SK-N-SH treated with all-trans-retinoic acid at 6 μM for 48 hours (cell line): ENCODE measurements at regions not wholly inside any gene's neighbourhood (a gene's known extent, or its start where the extent isn't known, plus 50 kb on each side); places are given as distances from the start of the nearest gene placed in this dataset.

Experiments
- ATAC-seq: fragments of 200-7000 bp; cut with Tn5 transposase; 3 replicates; pipeline ENCODE4 v1.9.1; 2020; ENCODE audit warnings: mild to moderate bottlenecking, moderate library complexity
- ARNTL ChIP-seq: fragments of 450-650 bp; formaldehyde crosslinking; IDR thresholded peaks from 2 replicates; pipeline ENCODE4 v1.5.0; 2020; ENCODE audit warnings: low read depth, mild to moderate bottlenecking, moderate library complexity, borderline replicate concordance
- BACH2 ChIP-seq: fragments of 250-450 bp; sonication (Bioruptor Pico); IDR thresholded peaks from 2 replicates; pipeline ENCODE4 v1.9.0; 2021; ENCODE audit warnings: mild to moderate bottlenecking, borderline replicate concordance
- CREB5 ChIP-seq: fragments of 250-450 bp; sonication (Bioruptor Pico); IDR thresholded peaks from 2 replicates; pipeline ENCODE4 v1.5.1; 2020; ENCODE audit warnings: low read depth, mild to moderate bottlenecking, moderate library complexity
- CSDC2 ChIP-seq: fragments of 250-450 bp; sonication (Bioruptor Pico); IDR thresholded peaks from 2 replicates; pipeline ENCODE4 v1.5.0; 2020; ENCODE audit warnings: mild to moderate bottlenecking, moderate library complexity
- CSRNP3 ChIP-seq: fragments of 250-450 bp; sonication (Bioruptor Pico); IDR thresholded peaks from 2 replicates; pipeline ENCODE4 v1.5.1; 2021; ENCODE audit warnings: mild to moderate bottlenecking, moderate library complexity
- ESRRG ChIP-seq: fragments of 250-450 bp; sonication (Bioruptor Pico); IDR thresholded peaks from 2 replicates; pipeline ENCODE4 v1.6.1; 2021; ENCODE audit warnings: mild to moderate bottlenecking
- GLIS3 ChIP-seq: fragments of 250-450 bp; sonication (Bioruptor Pico); IDR thresholded peaks from 2 replicates; pipeline ENCODE4 v1.5.0; 2020; ENCODE audit warnings: mild to moderate bottlenecking, moderate library complexity
- ISL1 ChIP-seq: fragments of 250-450 bp; sonication (Bioruptor Pico); IDR thresholded peaks from 2 replicates; pipeline ENCODE4 v2.1.2; 2022; ENCODE audit warnings: mild to moderate bottlenecking, moderate library complexity
- OSR1 ChIP-seq: fragments of 250-450 bp; sonication (Bioruptor Pico); IDR thresholded peaks from 2 replicates; pipeline ENCODE4 v1.8.0; 2022; ENCODE audit warnings: moderate library complexity, mild to moderate bottlenecking, inconsistent platforms
- POU6F1 ChIP-seq: fragments of 250-450 bp; sonication (Bioruptor Pico); IDR thresholded peaks from 2 replicates; pipeline ENCODE4 v1.8.0; 2021; ENCODE audit warnings: low read depth, mild to moderate bottlenecking, moderate library complexity, borderline replicate concordance
- PPARA ChIP-seq: fragments of 250-450 bp; sonication (Bioruptor Pico); IDR thresholded peaks from 2 replicates; pipeline ENCODE4 v1.5.0; 2020; ENCODE audit warnings: mild to moderate bottlenecking, borderline replicate concordance
- RARB ChIP-seq: fragments of 250-450 bp; sonication (Bioruptor Pico); IDR thresholded peaks from 2 replicates; pipeline ENCODE4 v1.8.0; 2021; ENCODE audit warnings: mild to moderate bottlenecking, moderate library complexity
- SNAI2 ChIP-seq: fragments of 250-450 bp; sonication (Bioruptor Pico); IDR thresholded peaks from 2 replicates; pipeline ENCODE4 v1.5.0; 2020; ENCODE audit warnings: mild to moderate bottlenecking, moderate library complexity
- TCF4 ChIP-seq: fragments of 250-450 bp; sonication (Bioruptor Pico); IDR thresholded peaks from 2 replicates; pipeline ENCODE4 v1.8.0; 2021; ENCODE audit warnings: mild to moderate bottlenecking, moderate library complexity, borderline replicate concordance
- TOX ChIP-seq: fragments of 250-450 bp; sonication (Bioruptor Pico); IDR thresholded peaks from 2 replicates; pipeline ENCODE4 v1.8.0; 2021; ENCODE audit warnings: mild to moderate bottlenecking, moderate library complexity, borderline replicate concordance
- ZC3H10 ChIP-seq: fragments of 250-450 bp; sonication (Bioruptor Pico); IDR thresholded peaks from 2 replicates; pipeline ENCODE4 v1.5.1; 2021; ENCODE audit warnings: mild to moderate bottlenecking, moderate library complexity
- ZFP3 ChIP-seq: fragments of 250-450 bp; sonication (Bioruptor Pico); IDR thresholded peaks from 2 replicates; pipeline ENCODE4 v1.5.0; 2020; ENCODE audit warnings: mild to moderate bottlenecking, moderate library complexity
- ZFP30 ChIP-seq: fragments of 450-650 bp; formaldehyde crosslinking; IDR thresholded peaks from 2 replicates; pipeline ENCODE4 v1.5.0; 2022; ENCODE audit warnings: mild to moderate bottlenecking, moderate library complexity
- ZNF565 ChIP-seq: fragments of 450-650 bp; formaldehyde crosslinking; conservative IDR thresholded peaks from 2 replicates; pipeline ENCODE4 v1.5.0; 2020; ENCODE audit warnings: low read depth, mild to moderate bottlenecking, moderate library complexity
- ZNF70 ChIP-seq: fragments of 450-650 bp; formaldehyde crosslinking; IDR thresholded peaks from 2 replicates; pipeline ENCODE4 v1.5.0; 2020; ENCODE audit warnings: mild to moderate bottlenecking, moderate library complexity
- ZNF8 ChIP-seq: fragments of 450-650 bp; formaldehyde crosslinking; IDR thresholded peaks from 2 replicates; pipeline ENCODE4 v1.5.0; 2020; ENCODE audit warnings: mild to moderate bottlenecking, moderate library complexity
- TF ChIP-seq, protein P1 (sequence below): fragments of 250-450 bp; sonication (Bioruptor Pico); IDR thresholded peaks from 2 replicates; pipeline ENCODE4 v1.5.0; 2020; ENCODE audit warnings: mild to moderate bottlenecking, moderate library complexity

- no peak for TF ChIP-seq RARB
- TF ChIP-seq TCF4 (CRISPR knock-in tag), result no peak
- TF ChIP-seq ZFP3 (CRISPR knock-in tag), result no peak
- TF ChIP-seq CSRNP3, result no peak
- TF ChIP-seq, protein P1, sequence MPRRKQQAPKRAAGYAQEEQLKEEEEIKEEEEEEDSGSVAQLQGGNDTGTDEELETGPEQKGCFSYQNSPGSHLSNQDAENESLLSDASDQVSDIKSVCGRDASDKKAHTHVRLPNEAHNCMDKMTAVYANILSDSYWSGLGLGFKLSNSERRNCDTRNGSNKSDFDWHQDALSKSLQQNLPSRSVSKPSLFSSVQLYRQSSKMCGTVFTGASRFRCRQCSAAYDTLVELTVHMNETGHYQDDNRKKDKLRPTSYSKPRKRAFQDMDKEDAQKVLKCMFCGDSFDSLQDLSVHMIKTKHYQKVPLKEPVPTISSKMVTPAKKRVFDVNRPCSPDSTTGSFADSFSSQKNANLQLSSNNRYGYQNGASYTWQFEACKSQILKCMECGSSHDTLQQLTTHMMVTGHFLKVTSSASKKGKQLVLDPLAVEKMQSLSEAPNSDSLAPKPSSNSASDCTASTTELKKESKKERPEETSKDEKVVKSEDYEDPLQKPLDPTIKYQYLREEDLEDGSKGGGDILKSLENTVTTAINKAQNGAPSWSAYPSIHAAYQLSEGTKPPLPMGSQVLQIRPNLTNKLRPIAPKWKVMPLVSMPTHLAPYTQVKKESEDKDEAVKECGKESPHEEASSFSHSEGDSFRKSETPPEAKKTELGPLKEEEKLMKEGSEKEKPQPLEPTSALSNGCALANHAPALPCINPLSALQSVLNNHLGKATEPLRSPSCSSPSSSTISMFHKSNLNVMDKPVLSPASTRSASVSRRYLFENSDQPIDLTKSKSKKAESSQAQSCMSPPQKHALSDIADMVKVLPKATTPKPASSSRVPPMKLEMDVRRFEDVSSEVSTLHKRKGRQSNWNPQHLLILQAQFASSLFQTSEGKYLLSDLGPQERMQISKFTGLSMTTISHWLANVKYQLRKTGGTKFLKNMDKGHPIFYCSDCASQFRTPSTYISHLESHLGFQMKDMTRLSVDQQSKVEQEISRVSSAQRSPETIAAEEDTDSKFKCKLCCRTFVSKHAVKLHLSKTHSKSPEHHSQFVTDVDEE (CRISPR knock-in tag), result no peak
- no peak for TF ChIP-seq SNAI2 (CRISPR knock-in tag)
- TF ChIP-seq ZNF565, result no peak
- TF ChIP-seq ESRRG (CRISPR knock-in tag), result no peak
- TF ChIP-seq GLIS3 (CRISPR knock-in tag), result no peak
- TF ChIP-seq ZNF70 (CRISPR knock-in tag), result no peak
- no peak for TF ChIP-seq CREB5 (CRISPR knock-in tag)
- TF ChIP-seq ZNF8 (CRISPR knock-in tag), result no peak
- no peak for TF ChIP-seq ZC3H10
- no peak for TF ChIP-seq CSDC2
- TF ChIP-seq ZFP30 (CRISPR knock-in tag), result no peak
- no peak for TF ChIP-seq BACH2 (CRISPR knock-in tag)
- no peak for TF ChIP-seq TOX (CRISPR knock-in tag)
- TF ChIP-seq POU6F1, result no peak
- TF ChIP-seq ISL1 (CRISPR knock-in tag), result no peak
- TF ChIP-seq, all 23 proteins: peak for 0
- no peak for ATAC-seq
Observed at GRCh38 chr11:96567176-96567575, 177.4 kb downstream of the JRKL start.

DNA sequence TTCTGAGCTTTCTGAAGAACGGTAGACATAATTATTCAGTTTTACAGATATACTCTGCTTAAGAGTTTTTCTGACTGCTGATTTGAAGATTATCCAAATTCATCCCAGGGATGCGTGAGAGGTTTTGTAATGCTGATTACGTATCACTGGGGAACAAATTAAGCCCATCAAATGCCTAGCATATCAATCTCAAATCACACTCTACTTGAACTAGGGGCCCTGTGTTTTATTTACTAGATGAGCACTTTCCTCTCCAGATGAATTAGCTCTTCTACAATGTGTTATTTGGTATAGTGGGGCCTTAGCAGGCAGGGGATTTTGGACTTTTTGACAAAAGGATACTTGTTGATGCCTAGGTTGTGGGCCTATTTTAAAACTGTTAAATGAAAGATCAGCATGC, 177.9 kb downstream of the JRKL start:
- TF ChIP-seq ARNTL (CRISPR knock-in tag), result no peak
- no peak for TF ChIP-seq RARB
- TF ChIP-seq PPARA (CRISPR knock-in tag), result no peak
- TF ChIP-seq ZC3H10, result no peak
- no peak for TF ChIP-seq CSRNP3
- TF ChIP-seq CREB5 (CRISPR knock-in tag), result no peak
- no peak for TF ChIP-seq ISL1 (CRISPR knock-in tag)
- TF ChIP-seq CSDC2, result no peak
- no peak for TF ChIP-seq SNAI2 (CRISPR knock-in tag)
- TF ChIP-seq BACH2 (CRISPR knock-in tag), result no peak
- TF ChIP-seq ZNF70 (CRISPR knock-in tag), result no peak
- TF ChIP-seq OSR1, result no peak
- TF ChIP-seq ZFP30 (CRISPR knock-in tag), result no peak
- ATAC-seq, result no peak

DNA sequence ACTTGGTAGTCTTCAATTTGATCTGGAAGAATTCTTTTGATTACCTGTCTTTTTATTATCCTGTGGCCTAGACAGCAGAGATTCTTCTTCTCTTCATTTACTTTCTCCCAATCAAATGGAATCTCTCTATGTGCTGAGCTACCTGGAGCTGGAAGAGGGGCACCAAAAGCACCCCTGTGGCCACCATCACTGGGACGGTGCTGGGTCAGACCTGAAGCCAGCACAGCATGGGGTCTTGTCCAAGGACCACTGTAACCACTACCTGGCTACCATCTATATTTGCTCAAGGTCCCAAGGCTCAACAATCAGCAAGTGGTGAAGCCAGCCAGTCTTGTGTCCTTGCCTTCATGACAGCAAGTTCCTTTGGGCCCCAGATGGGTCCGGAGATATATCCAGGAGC, 186.6 kb downstream of the JRKL start:
- ATAC-seq, result no peak
- TF ChIP-seq OSR1 (no peak), TOX (CRISPR knock-in tag) (no peak), TCF4 (CRISPR knock-in tag) (no peak), RARB (no peak), ZFP30 (CRISPR knock-in tag) (no peak), SNAI2 (CRISPR knock-in tag) (no peak), PPARA (CRISPR knock-in tag) (no peak), CSDC2 (no peak), ZNF565 (no peak), BACH2 (CRISPR knock-in tag) (no peak), ISL1 (CRISPR knock-in tag) (no peak), ZC3H10 (no peak), CSRNP3 (no peak), CREB5 (CRISPR knock-in tag) (no peak)
